Gastrocnemius medialis (tissue), 4 donors: ENCODE measurements at regions not wholly inside any gene's neighbourhood (a gene's known extent, or its start where the extent isn't known, plus 50 kb on each side); places are given as distances from the start of the nearest gene placed in this dataset.

ENCODE experiments used
- CTCF ChIP-seq, 5 experiments: fragments of 450-650 bp in 3 of 5; fragments of 200-600 bp in 2 of 5; sonication (generic) in 2 of 5; IDR thresholded peaks in 4 of 5; conservative IDR thresholded peaks in 1 of 5; 1 replicate in 4 of 5; 2 replicates in 1 of 5; pipeline ENCODE4 v1.5.1; 2016 to 2019; ENCODE audit warnings: antibody characterized with exemption in 5 of 5, mild to moderate bottlenecking in 3 of 5, moderate library complexity in 3 of 5
- POLR2A ChIP-seq, 2 donors: fragments of 450-650 bp; IDR thresholded peaks; one replicate each; pipeline ENCODE4 v1.6.1; 2017; ENCODE audit warnings: antibody characterized with exemption in 2 of 2, mild to moderate bottlenecking in 2 of 2, moderate library complexity in 2 of 2

GRCh38 chr18:40075616-40076015 is 1879.4 kb upstream of the PIK3C3 start:
- TF ChIP-seq CTCF (IDR thresholded peaks at IDR 0.05 in 4 of 5, conservative IDR thresholded peaks at IDR 0.05 in 1 of 5), result no peak
- no peak for TF ChIP-seq POLR2A (IDR thresholded peaks at IDR 0.05)
